GM12878 (cell line): ENCODE measurements at regions not wholly inside any gene's neighbourhood (a gene's known extent, or its start where the extent isn't known, plus 50 kb on each side); places are given as distances from the start of the nearest gene placed in this dataset.

Experiments
- ATAC-seq: fragments of 200-7000 bp; cut with Tn5 transposase; 3 replicates; pipeline ENCODE4 v1.9.1; 2020; ENCODE audit warnings: mild to moderate bottlenecking, moderate library complexity
- BruUV-seq: library from RNA; stranded (reverse); fragments of 400-500 nt; replicated peaks from 2 replicates; lab custom pipeline; 2021; lab: Mats Ljungman, UMichigan
- CTCF ChIA-PET: fragments of 300-600 bp; sonication (Branson Sonifier 250); formaldehyde crosslinking; extraction: SDS; loops from one replicate; lab custom pipeline; 2021; ENCODE audit warnings: inconsistent platforms; lab: Yijun Ruan, JAX
- POLR2A ChIA-PET: fragments of 350-600 bp; formaldehyde crosslinking; extraction: SDS; loops from one replicate; lab custom pipeline; 2021; ENCODE audit warnings: inconsistent platforms; lab: Charles Lee
- RAD21 ChIA-PET: fragments of 300-600 bp; sonication (Branson Sonifier 250); formaldehyde crosslinking; loops from one replicate; lab custom pipeline; 2023; ENCODE audit warnings: antibody characterized with exemption; ENCODE audit not compliant: unreplicated experiment; lab: Charles Lee
- SMC1A ChIA-PET: fragments of 300-600 bp; sonication (Branson Sonifier 250); formaldehyde crosslinking; loops from one replicate; lab custom pipeline; 2023; ENCODE audit not compliant: unreplicated experiment, uncharacterized antibody; lab: Charles Lee
- DNase-seq: peaks from one replicate; pipeline ENCODE4 v3.0.0-alpha.2; 2011; ENCODE audit warnings: low read depth, low spot score
- FAIRE-seq: peaks from 3 replicates; lab custom pipeline; 2011; peaks lifted over from hg19 to GRCh38; lab: Jason Lieb, UNC
- H2AFZ ChIP-seq: 2 replicates; pipeline ENCODE4 v1.6.0; 2011; ENCODE audit warnings: low read depth, low read length, control low read depth; ENCODE audit not compliant: control insufficient read depth
- H3K27ac ChIP-seq: 2 replicates; pipeline ENCODE4 v1.5.1; 2011; ENCODE audit warnings: control low read depth; ENCODE audit not compliant: control insufficient read depth, insufficient read depth
- H3K27me3 ChIP-seq, 2 experiments: replicated peaks in 1 of 2; 2 replicates each; pipeline versions ENCODE4 v1.6.0 to v1.6.1; 2011; ENCODE audit warnings: low read length in 1 of 2; ENCODE audit not compliant: control insufficient read depth in 2 of 2, insufficient read depth in 2 of 2
- H3K36me3 ChIP-seq, 2 experiments: 2 replicates each; pipeline ENCODE4 v1.5.1; 2011; ENCODE audit warnings: low read length in 1 of 2; ENCODE audit not compliant: control insufficient read depth in 2 of 2, insufficient read depth in 2 of 2
- H3K4me1 ChIP-seq: 2 replicates; pipeline ENCODE4 v1.6.1; 2011; ENCODE audit warnings: mild to moderate bottlenecking, low read length, moderate library complexity, mixed read lengths; ENCODE audit not compliant: control insufficient read depth, insufficient read depth
- H3K4me2 ChIP-seq: 2 replicates; pipeline ENCODE4 v1.6.0; 2011; ENCODE audit warnings: control low read depth; ENCODE audit not compliant: control insufficient read depth, insufficient read depth
- H3K4me3 ChIP-seq: fragments of 200-600 bp; sonication (generic); 2 replicates; pipeline ENCODE4 v1.5.1; 2016
- H3K79me2 ChIP-seq: 2 replicates; pipeline ENCODE4 v1.6.0; 2011; ENCODE audit warnings: low read length; ENCODE audit not compliant: control insufficient read depth, insufficient read depth
- H3K9ac ChIP-seq: 2 replicates; pipeline ENCODE4 v1.8.0; 2011; ENCODE audit warnings: low read length, control low read depth, mixed read lengths; ENCODE audit not compliant: control insufficient read depth, insufficient read depth
- H3K9me3 ChIP-seq: replicated peaks from 3 replicates; pipeline ENCODE4 v1.5.1; 2011; ENCODE audit warnings: mild to moderate bottlenecking, low read length; ENCODE audit not compliant: control insufficient read depth, insufficient read depth
- H4K20me1 ChIP-seq: 2 replicates; pipeline ENCODE4 v1.6.0; 2011; ENCODE audit not compliant: control insufficient read depth, insufficient read depth
- CBX3 ChIP-seq: fragments of 200-600 bp; sonication (generic); IDR thresholded peaks from 2 replicates; pipeline ENCODE4 v1.6.1; 2016; ENCODE audit warnings: low read depth, borderline replicate concordance
- CBX5 ChIP-seq: sonication (generic); IDR thresholded peaks from 2 replicates; pipeline ENCODE4 v1.6.1; 2016; ENCODE audit warnings: low read depth, moderate library complexity, mild to moderate bottlenecking, inconsistent platforms
- EP300 ChIP-seq, 2 experiments: fragments of 150-350 bp in 1 of 2; IDR thresholded peaks; 2 replicates each; pipeline ENCODE4 v1.6.1; 2011 to 2012; ENCODE audit warnings: low read depth in 2 of 2, low read length in 2 of 2, borderline replicate concordance in 1 of 2, improper control_type of control experiment in 1 of 2, inconsistent platforms in 1 of 2; ENCODE audit not compliant: control insufficient read depth in 1 of 2
- FOS ChIP-seq: IDR thresholded peaks from 3 replicates; pipeline ENCODE4 v1.6.1; 2011; ENCODE audit warnings: borderline replicate concordance; ENCODE audit not compliant: insufficient read length; ENCODE audit errors: extremely low read depth
- KLF5 ChIP-seq: fragments of 450-650 bp; IDR thresholded peaks from 2 replicates; pipeline ENCODE4 v1.6.1; 2014; ENCODE audit warnings: mild to moderate bottlenecking; ENCODE audit not compliant: partially characterized antibody
- ZBTB40 ChIP-seq: fragments of 450-650 bp; IDR thresholded peaks from 2 replicates; pipeline ENCODE4 v1.6.1; 2016; ENCODE audit warnings: mild to moderate bottlenecking, moderate library complexity, borderline replicate concordance
- ZNF384 ChIP-seq: IDR thresholded peaks from 2 replicates; pipeline ENCODE4 v1.6.1; 2012; ENCODE audit warnings: low read depth, mild to moderate bottlenecking, low read length, improper control_type of control experiment, borderline replicate concordance
- ZNF687 ChIP-seq: fragments of 450-650 bp; IDR thresholded peaks from 2 replicates; pipeline ENCODE4 v1.6.1; 2017; ENCODE audit warnings: mild to moderate bottlenecking, moderate library complexity
- WGBS: methylation state at CpG from one replicate; pipeline ENCODE4 v1.1.6; 2016; ENCODE audit warnings: low lambda C conversion rate; ENCODE audit not compliant: insufficient replicate concordance, insufficient coverage; ENCODE audit errors: missing lambda C conversion rate; 5-methylcytosine and 5-hydroxymethylcytosine counted together
- in situ Hi-C: fragments of 300-500 bp; cut with MboI; formaldehyde crosslinking; loops from 9 replicates; pipeline ENCODE4 v1.14.3; 2018; ENCODE audit warnings: mixed read lengths
- intact Hi-C: fragments of 100-400 bp; cut with micrococcal nuclease; formaldehyde crosslinking; loops from one replicate; pipeline ENCODE4 v1.14.2; 2022; ENCODE audit not compliant: unreplicated experiment

GRCh38 chr16:80899809-80900592 lies 95.6 kb upstream of the CDYL2 start (continued):
- TF ChIP-seq ZNF687 = no peak

GRCh38 chr16:80896776-80897175 lies 92.4 kb upstream of the CDYL2 start:
- RAD21 ChIA-PET = no interaction called here
- ATAC-seq (no peak), DNase-seq (no peak), FAIRE-seq (no peak)
- no peak overlapping the region for H3K27ac ChIP-seq
- no peak overlapping the region for H3K4me3 ChIP-seq
- CTCF ChIA-PET = no interaction called here
- in situ Hi-C loops (no loop called here), intact Hi-C loops (no loop called here)
- SMC1A ChIA-PET = no interaction called here
- POLR2A ChIA-PET = no interaction called here
- H3K36me3 ChIP-seq = no peaks in the 10 kb centered on the region
- H3K9me3 ChIP-seq = no peaks in the 10 kb centered on the region; the same call in 2 of the 3 replicates
- WGBS = 16% methylated on average over 5 of the region's 5 CpGs
- no TSS peak for BruUV-seq
- H4K20me1 ChIP-seq = no peaks in the 10 kb centered on the region
- no peaks in the 10 kb centered on the region; a peak in 1 of 4 replicates for H3K27me3 ChIP-seq
- no peaks in the 10 kb centered on the region for H3K4me1 ChIP-seq
- no peak overlapping the region for H3K4me2 ChIP-seq
- H3K9ac ChIP-seq = no peak overlapping the region
- H3K79me2 ChIP-seq = no peaks in the 10 kb centered on the region
- no peak overlapping the region for H2AFZ ChIP-seq
- no peak for TF ChIP-seq CBX5
- TF ChIP-seq ZBTB40 = no peak
- no peak for TF ChIP-seq ZNF687
- no peak for TF ChIP-seq ZNF384
- TF ChIP-seq KLF5 = no peak
- no peak for TF ChIP-seq FOS
- TF ChIP-seq CBX3 = no peak
- no peak for TF ChIP-seq EP300 (IDR thresholded peaks at IDR 0.05; ENCODE audit: borderline replicate concordance in 1 of 2, control insufficient read depth in 1 of 2, low read depth in 2 of 2, low read length in 2 of 2)
